ENCODE measurements at regions not wholly inside any gene's neighbourhood (a gene's known extent, or its start where the extent isn't known, plus 50 kb on each side); places are given as distances from the start of the nearest gene placed in this dataset.

- DNase-seq (ENCODE audit: low read depth), result no peak
Observed at GRCh38 chr15:69954666-69955065, 143.1 kb downstream of the TLE3 start.

GRCh38 chr15:69955240-69955894 is 142.3 kb downstream of the TLE3 start:
- DNase-seq (ENCODE audit: low read depth), result no peak

- no peak for DNase-seq (ENCODE audit: low read depth)
Observed at GRCh38 chr15:69956417-69956816, 141.3 kb downstream of the TLE3 start.

GRCh38 chr15:69957175-69957574 is 140.5 kb downstream of the TLE3 start:
- no peak for DNase-seq (ENCODE audit: low read depth)

GRCh38 chr15:69958496-69959084 is 139.1 kb downstream of the TLE3 start:
- no peak for DNase-seq (ENCODE audit: low read depth)

GRCh38 chr15:69962561-69962960 is 135.2 kb downstream of the TLE3 start:
- no peak for DNase-seq (ENCODE audit: low read depth)

GRCh38 chr15:69963385-69963784 is 134.3 kb downstream of the TLE3 start:
- no peak for DNase-seq (ENCODE audit: low read depth)

GRCh38 chr15:69971771-69972170 is 125.9 kb downstream of the TLE3 start:
- DNase-seq (ENCODE audit: low read depth), result no peak

- DNase-seq (ENCODE audit: low read depth), result no peak
Observed at GRCh38 chr15:69972436-69972835, 125.3 kb downstream of the TLE3 start.

GRCh38 chr15:69973102-69973714 is 124.5 kb downstream of the TLE3 start:
- no peak for DNase-seq (ENCODE audit: low read depth)

GRCh38 chr15:69973880-69974279 is 123.8 kb downstream of the TLE3 start:
- no peak for DNase-seq (ENCODE audit: low read depth)

GRCh38 chr15:69974321-69974720 is 123.4 kb downstream of the TLE3 start:
- DNase-seq (ENCODE audit: low read depth), result no peak

- peak; percentile 19 for DNase-seq (ENCODE audit: low read depth)
Observed at GRCh38 chr15:69976366-69976994, 121.2 kb downstream of the TLE3 start.

- no peak for DNase-seq (ENCODE audit: low read depth)
Observed at GRCh38 chr15:69978603-69979002, 119.1 kb downstream of the TLE3 start.

- no peak for DNase-seq (ENCODE audit: low read depth)
Observed at GRCh38 chr15:69979262-69979661, 118.5 kb downstream of the TLE3 start.

- DNase-seq (ENCODE audit: low read depth), result no peak
Observed at GRCh38 chr15:69979783-69980182, 117.9 kb downstream of the TLE3 start.

- DNase-seq (ENCODE audit: low read depth), result no peak
Observed at GRCh38 chr15:69980341-69981059, 117.2 kb downstream of the TLE3 start.

GRCh38 chr15:69982037-69982436 is 115.7 kb downstream of the TLE3 start:
- DNase-seq (ENCODE audit: low read depth), result no peak

GRCh38 chr15:69983696-69984265 is 113.9 kb downstream of the TLE3 start:
- DNase-seq (ENCODE audit: low read depth), result no peak

- DNase-seq (ENCODE audit: low read depth), result no peak
Observed at GRCh38 chr15:69987492-69988489, 109.9 kb downstream of the TLE3 start.
